Thyroid gland (tissue), 4 donors: ENCODE measurements at regions not wholly inside any gene's neighbourhood (a gene's known extent, or its start where the extent isn't known, plus 50 kb on each side); places are given as distances from the start of the nearest gene placed in this dataset.

ENCODE experiments used
- POLR2A ChIP-seq, 2 donors: fragments of 450-650 bp; IDR thresholded peaks; one replicate each; pipeline ENCODE4 v1.6.1; 2017; ENCODE audit warnings: antibody characterized with exemption in 2 of 2, mild to moderate bottlenecking in 2 of 2, moderate library complexity in 1 of 2
- TF ChIP-seq, protein P1 (sequence below), 6 experiments: fragments of 200-600 bp in 3 of 6; fragments of 450-650 bp in 3 of 6; sonication (generic) in 3 of 6; IDR thresholded peaks; one replicate each; pipeline ENCODE4 v1.5.1; 2016 to 2019; ENCODE audit warnings: antibody characterized with exemption in 6 of 6, mild to moderate bottlenecking in 2 of 6, inconsistent platforms in 1 of 6, moderate library complexity in 1 of 6

DNA sequence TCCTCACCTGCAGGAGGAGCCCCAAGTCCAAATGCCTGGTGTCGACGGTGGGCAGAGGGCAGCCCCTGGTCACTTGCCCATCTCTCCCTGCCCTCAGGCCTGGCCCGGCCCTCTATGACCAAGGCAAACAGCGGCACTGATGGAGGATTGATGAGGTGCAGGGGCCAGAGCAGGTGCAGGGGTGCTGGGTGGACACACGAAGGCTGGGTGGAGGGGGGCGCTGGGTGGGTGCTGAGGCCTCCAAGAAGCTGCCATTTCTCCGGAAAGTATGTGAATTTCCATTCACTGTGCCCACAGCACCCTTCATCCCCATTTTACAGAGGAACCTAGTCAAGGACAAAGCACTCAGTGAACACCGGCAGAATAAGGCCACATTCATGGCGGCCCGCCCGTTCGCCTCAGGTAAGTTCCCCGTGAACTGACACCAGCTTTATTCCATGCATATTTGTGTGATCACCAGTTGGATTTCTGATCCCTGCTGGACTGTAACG, 143.8 kb upstream of the PPP1R26 start:
- TF ChIP-seq POLR2A (IDR thresholded peaks at IDR 0.05): no peak
- TF ChIP-seq, protein P1, sequence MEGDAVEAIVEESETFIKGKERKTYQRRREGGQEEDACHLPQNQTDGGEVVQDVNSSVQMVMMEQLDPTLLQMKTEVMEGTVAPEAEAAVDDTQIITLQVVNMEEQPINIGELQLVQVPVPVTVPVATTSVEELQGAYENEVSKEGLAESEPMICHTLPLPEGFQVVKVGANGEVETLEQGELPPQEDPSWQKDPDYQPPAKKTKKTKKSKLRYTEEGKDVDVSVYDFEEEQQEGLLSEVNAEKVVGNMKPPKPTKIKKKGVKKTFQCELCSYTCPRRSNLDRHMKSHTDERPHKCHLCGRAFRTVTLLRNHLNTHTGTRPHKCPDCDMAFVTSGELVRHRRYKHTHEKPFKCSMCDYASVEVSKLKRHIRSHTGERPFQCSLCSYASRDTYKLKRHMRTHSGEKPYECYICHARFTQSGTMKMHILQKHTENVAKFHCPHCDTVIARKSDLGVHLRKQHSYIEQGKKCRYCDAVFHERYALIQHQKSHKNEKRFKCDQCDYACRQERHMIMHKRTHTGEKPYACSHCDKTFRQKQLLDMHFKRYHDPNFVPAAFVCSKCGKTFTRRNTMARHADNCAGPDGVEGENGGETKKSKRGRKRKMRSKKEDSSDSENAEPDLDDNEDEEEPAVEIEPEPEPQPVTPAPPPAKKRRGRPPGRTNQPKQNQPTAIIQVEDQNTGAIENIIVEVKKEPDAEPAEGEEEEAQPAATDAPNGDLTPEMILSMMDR (IDR thresholded peaks at IDR 0.05): no peak
